Keratinocyte (primary cell): ENCODE measurements at regions not wholly inside any gene's neighbourhood (a gene's known extent, or its start where the extent isn't known, plus 50 kb on each side); places are given as distances from the start of the nearest gene placed in this dataset.

Experiments used
- DNase-seq: peaks from one replicate; pipeline ENCODE4 v3.0.0-alpha.2; 2011; ENCODE audit warnings: low read depth, missing footprints, low spot score
- FAIRE-seq: peaks from 2 replicates; lab custom pipeline; 2011; peaks lifted over from hg19 to GRCh38; lab: Jason Lieb, UNC
- H2AFZ ChIP-seq: 2 replicates; pipeline ENCODE4 v1.6.0; 2012; ENCODE audit warnings: low read length, control low read depth, inconsistent platforms; ENCODE audit not compliant: control insufficient read depth
- H3K27ac ChIP-seq: 2 replicates; pipeline ENCODE4 v1.5.1; 2011; ENCODE audit warnings: low read length; ENCODE audit not compliant: control insufficient read depth, insufficient read depth
- H3K27me3 ChIP-seq: 3 replicates; pipeline ENCODE4 v1.6.0; 2011; ENCODE audit warnings: low read length; ENCODE audit not compliant: control insufficient read depth, insufficient read depth; ENCODE audit errors: extremely low read depth
- H3K36me3 ChIP-seq, 2 experiments: 2 replicates in 1 of 2; 3 replicates in 1 of 2; pipeline ENCODE4 v1.5.1; 2011; ENCODE audit warnings: low read length in 2 of 2, mild to moderate bottlenecking in 1 of 2; ENCODE audit not compliant: control insufficient read depth in 2 of 2, insufficient read depth in 2 of 2; ENCODE audit errors: extremely low read depth in 1 of 2
- H3K4me1 ChIP-seq: 3 replicates; pipeline ENCODE4 v1.5.1; 2011; ENCODE audit warnings: low read length; ENCODE audit not compliant: control insufficient read depth, insufficient read depth; ENCODE audit errors: extremely low read depth
- H3K4me2 ChIP-seq: 3 replicates; pipeline ENCODE4 v1.6.0; 2011; ENCODE audit warnings: low read depth, low read length; ENCODE audit not compliant: control insufficient read depth, insufficient read depth; ENCODE audit errors: extremely low read depth
- H3K4me3 ChIP-seq, 3 experiments: fragments of 200-600 bp in 1 of 3; sonication (generic) in 1 of 3; 2 replicates in 2 of 3; 3 replicates in 1 of 3; pipeline ENCODE4 v1.5.1; 2011 to 2016; ENCODE audit warnings: low read length in 3 of 3, mild to moderate bottlenecking in 3 of 3, control low read depth in 2 of 3, inconsistent platforms in 1 of 3, low read depth in 1 of 3, mixed read lengths in 1 of 3, mixed run types in 1 of 3, moderate library complexity in 1 of 3; ENCODE audit not compliant: control insufficient read depth in 2 of 3, insufficient read depth in 2 of 3; ENCODE audit errors: extremely low read depth in 1 of 3
- H3K79me2 ChIP-seq: 2 replicates; pipeline ENCODE4 v1.6.0; 2012; ENCODE audit warnings: low read length; ENCODE audit not compliant: control insufficient read depth, insufficient read depth
- H3K9ac ChIP-seq: 3 replicates; pipeline ENCODE4 v1.6.0; 2011; ENCODE audit warnings: low read length; ENCODE audit not compliant: control insufficient read depth, insufficient read depth; ENCODE audit errors: extremely low read depth
- H3K9me1 ChIP-seq: 3 replicates; pipeline ENCODE4 v1.6.0; 2011; ENCODE audit warnings: low read length; ENCODE audit not compliant: control insufficient read depth, insufficient read depth; ENCODE audit errors: extremely low read depth
- H3K9me3 ChIP-seq: 2 replicates; pipeline ENCODE4 v1.5.1; 2012; ENCODE audit warnings: low read depth, low read length; ENCODE audit not compliant: control insufficient read depth
- H4K20me1 ChIP-seq: 3 replicates; pipeline ENCODE4 v1.6.0; 2011; ENCODE audit warnings: low read length; ENCODE audit not compliant: control insufficient read depth, insufficient read depth; ENCODE audit errors: extremely low read depth
- CTCF ChIP-seq, 3 experiments: IDR thresholded peaks in 1 of 3; conservative IDR thresholded peaks in 1 of 3; optimal IDR thresholded peaks in 1 of 3; 2 replicates in 2 of 3; 3 replicates in 1 of 3; pipeline versions ENCODE3 to v1.5.1; 2011; ENCODE audit warnings: low read length in 3 of 3, mild to moderate bottlenecking in 3 of 3, moderate library complexity in 2 of 3, control low read depth in 1 of 3, inconsistent platforms in 1 of 3; ENCODE audit not compliant: insufficient read depth in 2 of 3; ENCODE audit errors: extremely low read depth in 1 of 3
- EZH2 ChIP-seq: IDR thresholded peaks from one replicate; pipeline ENCODE4 v1.6.1; 2012; ENCODE audit warnings: inconsistent platforms, mild to moderate bottlenecking, low read length, moderate library complexity
- dilution Hi-C: fragments of 300-500 bp; cut with MboI; formaldehyde crosslinking; loops from one replicate; pipeline ENCODE4 v1.7.0; 2020; ENCODE audit warnings: low sequenced_read_pairs; ENCODE audit not compliant: extremely low pct_ligation_motif_present

- TF ChIP-seq CTCF (optimal IDR thresholded peaks at IDR 0.05 in 1 of 3, IDR thresholded peaks at IDR 0.05 in 1 of 3, conservative IDR thresholded peaks at IDR 0.05 in 1 of 3; ENCODE audit: extremely low read depth in 1 of 3, insufficient read depth in 2 of 3, low read length in 3 of 3) (no peak), EZH2 (no peak)
- H3K4me2 ChIP-seq, result no peak overlapping the region
- no peak overlapping the region for H2AFZ ChIP-seq
- H3K9me1 ChIP-seq, result no peaks in the 10 kb centered on the region
- no peak overlapping the region for H3K4me3 ChIP-seq
- no peaks in the 10 kb centered on the region for H3K27me3 ChIP-seq
- dilution Hi-C loops, result no loop called here
- H3K4me1 ChIP-seq, result no peaks in the 10 kb centered on the region
- H3K27ac ChIP-seq, result no peak overlapping the region
- no peak for DNase-seq
- no peak for FAIRE-seq
- no peaks in the 10 kb centered on the region for H3K36me3 ChIP-seq
- no peak overlapping the region for H3K9ac ChIP-seq
- H3K9me3 ChIP-seq, result peaks cover 2% of the 10 kb centered on the region
- no peaks in the 10 kb centered on the region for H4K20me1 ChIP-seq
- H3K79me2 ChIP-seq, result no peaks in the 10 kb centered on the region
Measured at GRCh38 chr16:59193637-59194036, 459.5 kb upstream of the GOT2 start.

- peak in 2 of 3 experiments; percentile 2 to 28 for TF ChIP-seq CTCF (optimal IDR thresholded peaks at IDR 0.05 in 1 of 3, IDR thresholded peaks at IDR 0.05 in 1 of 3, conservative IDR thresholded peaks at IDR 0.05 in 1 of 3; ENCODE audit: extremely low read depth in 1 of 3, insufficient read depth in 2 of 3, low read length in 3 of 3)
- no peak for TF ChIP-seq EZH2
- Histone ChIP-seq H3K27me3 (no peaks in the 10 kb centered on the region), H3K4me3 (no peak overlapping the region), H3K9me3 (peaks cover 2% of the 10 kb centered on the region), H3K79me2 (no peaks in the 10 kb centered on the region), H3K4me2 (no peak overlapping the region), H3K4me1 (no peaks in the 10 kb centered on the region), H2AFZ (no peak overlapping the region), H3K9me1 (no peaks in the 10 kb centered on the region), H4K20me1 (no peaks in the 10 kb centered on the region), H3K9ac (no peak overlapping the region), H3K27ac (no peak overlapping the region), H3K36me3 (no peaks in the 10 kb centered on the region)
- dilution Hi-C loops, result no loop called here
- FAIRE-seq (no peak), DNase-seq (no peak)
Measured at GRCh38 chr16:59192551-59193199, 458.6 kb upstream of the GOT2 start.
